ENCODE measurements at regions not wholly inside any gene's neighbourhood (a gene's known extent, or its start where the extent isn't known, plus 50 kb on each side); places are given as distances from the start of the nearest gene placed in this dataset.

DNA sequence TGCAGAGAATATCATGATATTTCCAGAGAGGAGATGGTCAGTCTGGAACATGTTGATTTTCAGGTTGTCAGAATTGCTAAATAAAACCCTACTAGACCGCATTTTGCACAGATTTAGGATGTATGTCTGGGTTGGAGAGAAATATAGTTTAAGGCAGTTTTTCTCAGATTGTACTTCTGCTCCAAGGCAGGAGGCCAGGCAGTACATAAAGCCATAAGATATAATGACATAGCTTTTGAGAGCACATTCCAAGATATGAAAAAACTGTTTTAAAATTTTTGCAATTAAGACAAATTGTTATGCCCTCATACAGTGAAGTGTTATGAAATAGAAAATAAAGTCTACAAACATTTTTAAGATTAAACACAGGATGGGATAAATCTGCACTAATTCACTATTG is 301.8 kb upstream of the CBLB start:
- no peaks in the 10 kb centered on the region for H3K4me1 ChIP-seq
- TF ChIP-seq POLR2A (IDR thresholded peaks at IDR 0.05): no peak
- TF ChIP-seq, protein P1, sequence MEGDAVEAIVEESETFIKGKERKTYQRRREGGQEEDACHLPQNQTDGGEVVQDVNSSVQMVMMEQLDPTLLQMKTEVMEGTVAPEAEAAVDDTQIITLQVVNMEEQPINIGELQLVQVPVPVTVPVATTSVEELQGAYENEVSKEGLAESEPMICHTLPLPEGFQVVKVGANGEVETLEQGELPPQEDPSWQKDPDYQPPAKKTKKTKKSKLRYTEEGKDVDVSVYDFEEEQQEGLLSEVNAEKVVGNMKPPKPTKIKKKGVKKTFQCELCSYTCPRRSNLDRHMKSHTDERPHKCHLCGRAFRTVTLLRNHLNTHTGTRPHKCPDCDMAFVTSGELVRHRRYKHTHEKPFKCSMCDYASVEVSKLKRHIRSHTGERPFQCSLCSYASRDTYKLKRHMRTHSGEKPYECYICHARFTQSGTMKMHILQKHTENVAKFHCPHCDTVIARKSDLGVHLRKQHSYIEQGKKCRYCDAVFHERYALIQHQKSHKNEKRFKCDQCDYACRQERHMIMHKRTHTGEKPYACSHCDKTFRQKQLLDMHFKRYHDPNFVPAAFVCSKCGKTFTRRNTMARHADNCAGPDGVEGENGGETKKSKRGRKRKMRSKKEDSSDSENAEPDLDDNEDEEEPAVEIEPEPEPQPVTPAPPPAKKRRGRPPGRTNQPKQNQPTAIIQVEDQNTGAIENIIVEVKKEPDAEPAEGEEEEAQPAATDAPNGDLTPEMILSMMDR (IDR thresholded peaks at IDR 0.05): no peak
- 62 to 81% methylated on average over 1 of the region's 1 CpG for WGBS, 2 donors
- ATAC-seq (no peak), DNase-seq (no peak)
- H3K4me3 ChIP-seq: no peak overlapping the region
- H3K27ac ChIP-seq: no peak overlapping the region
- H3K9me3 ChIP-seq: no peaks in the 10 kb centered on the region
- no peaks in the 10 kb centered on the region for H3K36me3 ChIP-seq (replicated peaks in 1 of 2; ENCODE audit: insufficient read depth in 1 of 2, low read depth in 2 of 2)
- H3K27me3 ChIP-seq: no peaks in the 10 kb centered on the region
- intact Hi-C loops (cut with DNase I): no loop called here

DNA sequence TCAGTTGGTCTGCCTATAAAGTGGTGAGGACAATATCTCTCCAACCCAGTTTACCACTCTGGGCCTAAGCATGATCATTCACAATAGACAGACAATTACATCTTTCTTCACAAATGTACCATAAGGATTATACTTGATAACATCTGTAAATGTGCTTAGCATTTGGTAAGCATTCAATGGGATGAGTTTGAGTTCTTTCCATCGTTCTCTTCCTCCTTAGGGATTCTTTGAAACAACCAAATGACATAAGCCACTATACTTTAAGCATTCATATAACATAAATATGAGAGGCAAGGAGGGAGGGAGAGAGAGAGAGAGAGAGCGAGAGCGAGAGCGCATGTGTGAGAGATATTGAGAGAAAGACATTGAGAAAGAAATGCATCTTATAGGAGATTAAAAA is 303.3 kb upstream of the CBLB start:
- no peaks in the 10 kb centered on the region for H3K4me1 ChIP-seq
- no peaks in the 10 kb centered on the region for H3K9me3 ChIP-seq
- H3K36me3 ChIP-seq (replicated peaks in 1 of 2; ENCODE audit: insufficient read depth in 1 of 2, low read depth in 2 of 2): no peaks in the 10 kb centered on the region
- DNase-seq: no peak
- intact Hi-C loops (cut with DNase I): no loop called here
- TF ChIP-seq, protein P1 (IDR thresholded peaks at IDR 0.05): no peak
- no peak for TF ChIP-seq POLR2A (IDR thresholded peaks at IDR 0.05)
- 73 to 82% methylated on average over 4 of the region's 4 CpGs for WGBS, 2 donors
- H3K4me3 ChIP-seq: no peak overlapping the region
- H3K27me3 ChIP-seq: no peaks in the 10 kb centered on the region
- ATAC-seq: no peak
- H3K27ac ChIP-seq: no peak overlapping the region

DNA sequence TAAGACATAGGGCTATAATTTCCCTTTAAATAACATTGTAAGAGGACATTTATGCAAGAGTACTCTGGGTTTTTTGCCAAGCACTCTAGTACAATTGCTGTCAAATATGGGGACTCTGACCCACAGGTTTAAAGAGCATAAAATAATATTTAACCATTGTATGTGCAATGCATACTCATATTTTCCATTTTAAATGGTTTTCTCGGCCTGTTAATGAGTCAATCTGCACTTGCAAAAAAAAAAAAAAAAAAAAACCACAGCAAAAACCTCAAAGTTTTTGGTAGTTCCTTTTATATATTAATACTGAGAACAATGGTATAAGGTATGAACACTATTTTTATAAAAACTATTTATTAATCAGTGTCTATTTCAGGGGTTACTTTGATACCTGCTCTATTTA is 304.0 kb upstream of the CBLB start:
- Histone ChIP-seq H3K36me3 (replicated peaks in 1 of 2; ENCODE audit: insufficient read depth in 1 of 2, low read depth in 2 of 2) (no peaks in the 10 kb centered on the region), H3K4me3 (no peak overlapping the region), H3K9me3 (no peaks in the 10 kb centered on the region), H3K4me1 (no peaks in the 10 kb centered on the region), H3K27me3 (no peaks in the 10 kb centered on the region), H3K27ac (no peak overlapping the region)
- ATAC-seq: no peak
- 33 to 41% methylated on average over 1 of the region's 1 CpG for WGBS, 2 donors
- TF ChIP-seq, protein P1 (IDR thresholded peaks at IDR 0.05): no peak
- TF ChIP-seq POLR2A (IDR thresholded peaks at IDR 0.05): no peak
- intact Hi-C loops (cut with DNase I): no loop called here
- no peak for DNase-seq

DNA sequence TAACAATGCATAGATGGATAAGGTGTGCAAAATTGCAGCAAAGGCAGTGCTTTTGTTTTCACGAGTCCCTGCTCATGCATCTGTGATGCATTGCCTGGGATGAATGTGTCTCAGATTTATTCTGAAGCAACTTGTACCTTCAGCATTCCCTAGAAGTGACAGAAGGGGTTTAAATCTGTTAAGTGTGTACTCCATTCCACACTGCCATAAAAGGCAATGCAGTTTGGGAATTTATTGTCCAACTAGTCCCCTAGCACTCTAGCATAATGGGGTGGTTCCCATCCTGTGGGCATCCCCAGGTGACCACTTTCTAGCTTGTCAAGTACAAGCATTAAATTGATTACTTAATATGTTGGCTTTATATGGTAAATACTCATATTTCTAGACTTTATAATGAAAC is 306.5 kb upstream of the CBLB start:
- no peaks in the 10 kb centered on the region for H3K4me1 ChIP-seq
- no peaks in the 10 kb centered on the region for H3K27me3 ChIP-seq
- intact Hi-C loops (cut with DNase I): no loop called here
- no peak overlapping the region for H3K27ac ChIP-seq
- DNase-seq (no peak), ATAC-seq (no peak)
- H3K4me3 ChIP-seq: no peak overlapping the region
- no peaks in the 10 kb centered on the region for H3K9me3 ChIP-seq
- 45 to 58% methylated on average over 1 of the region's 1 CpG for WGBS, 2 donors
- TF ChIP-seq, protein P1 (IDR thresholded peaks at IDR 0.05): no peak
- TF ChIP-seq POLR2A (IDR thresholded peaks at IDR 0.05): no peak
- no peaks in the 10 kb centered on the region for H3K36me3 ChIP-seq (replicated peaks in 1 of 2; ENCODE audit: insufficient read depth in 1 of 2, low read depth in 2 of 2)

DNA sequence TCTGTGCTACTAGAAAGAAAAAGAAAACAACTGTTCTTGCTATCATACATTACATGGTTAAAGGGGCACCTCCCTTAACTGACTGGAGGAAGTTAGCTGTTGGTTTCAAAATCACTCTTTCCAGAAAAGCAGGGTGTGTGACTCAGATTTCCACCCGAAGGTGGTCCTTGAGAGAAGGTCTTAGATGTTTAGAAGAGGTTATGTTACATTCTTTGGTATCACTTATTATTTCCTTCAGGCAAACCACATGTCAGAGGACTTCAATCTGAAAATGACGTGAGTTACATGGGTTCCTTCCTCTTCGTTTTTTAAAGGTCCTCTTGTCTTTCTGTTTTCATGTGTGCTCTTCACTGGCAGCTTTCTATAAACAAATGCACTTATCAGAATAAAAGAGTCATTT is 307.9 kb upstream of the CBLB start:
- Histone ChIP-seq H3K4me3 (no peak overlapping the region), H3K9me3 (no peaks in the 10 kb centered on the region), H3K27me3 (no peaks in the 10 kb centered on the region), H3K4me1 (no peaks in the 10 kb centered on the region), H3K27ac (no peak overlapping the region), H3K36me3 (replicated peaks in 1 of 2; ENCODE audit: insufficient read depth in 1 of 2, low read depth in 2 of 2) (no peaks in the 10 kb centered on the region)
- no peak for ATAC-seq
- intact Hi-C loops (cut with DNase I): no loop called here
- WGBS, 2 donors: 23 to 25% methylated on average over 3 of the region's 3 CpGs
- TF ChIP-seq, protein P1 (IDR thresholded peaks at IDR 0.05): no peak
- no peak for TF ChIP-seq POLR2A (IDR thresholded peaks at IDR 0.05)
- no peak for DNase-seq

All from body of pancreas (tissue), 4 donors.